GM21447 (cell line): ENCODE measurements at regions not wholly inside any gene's neighbourhood (a gene's known extent, or its start where the extent isn't known, plus 50 kb on each side); places are given as distances from the start of the nearest gene placed in this dataset.
"Not testable (repeated sequence)": the region's sequence is repeated elsewhere in the genome, so short reads cannot be mapped to it uniquely, and the experiment has no call there.

Experiments used
- ATAC-seq: cut with Tn5 transposase; IDR thresholded peaks from one replicate; pipeline ENCODE4 v1.9.1; 2021; ENCODE audit not compliant: unreplicated experiment

GRCh38 chr12:83971781-83972180 is 940.8 kb downstream of the SLC6A15 start:
- ATAC-seq, result no peak

GRCh38 chr12:83960767-83961166 is 951.8 kb downstream of the SLC6A15 start:
- no peak for ATAC-seq

GRCh38 chr12:83958997-83959396 is 953.6 kb downstream of the SLC6A15 start:
- ATAC-seq, result no peak

DNA sequence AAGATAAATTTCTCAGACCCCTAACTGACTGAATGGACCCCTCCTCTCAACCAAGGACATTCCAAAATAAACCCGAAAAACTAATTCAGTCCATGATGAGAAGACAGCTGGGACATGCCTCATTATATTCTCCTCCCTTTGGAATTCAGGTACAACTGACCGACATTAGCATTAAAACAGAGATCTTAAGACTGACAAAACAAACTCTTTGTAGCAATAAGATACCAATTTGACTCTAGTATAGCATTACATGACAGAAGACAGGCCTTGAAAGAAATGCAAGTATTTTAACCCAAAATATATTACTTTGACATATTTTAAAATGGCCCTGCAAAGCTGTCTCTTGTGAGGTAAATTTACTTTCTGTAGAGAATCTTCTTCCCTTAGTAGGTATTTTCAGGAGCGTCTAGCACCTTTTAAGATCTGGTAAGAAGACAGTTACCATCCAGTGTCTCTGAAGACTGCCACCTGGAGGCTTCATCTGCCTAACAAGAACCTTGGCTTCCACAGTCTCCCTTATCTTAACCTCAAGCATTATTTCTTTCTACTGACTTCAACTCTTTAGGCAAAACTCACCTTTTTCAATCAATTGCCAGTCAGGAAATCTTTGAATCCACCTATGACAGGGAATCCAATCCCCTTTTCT is 957.5 kb downstream of the SLC6A15 start:
- no peak for ATAC-seq

DNA sequence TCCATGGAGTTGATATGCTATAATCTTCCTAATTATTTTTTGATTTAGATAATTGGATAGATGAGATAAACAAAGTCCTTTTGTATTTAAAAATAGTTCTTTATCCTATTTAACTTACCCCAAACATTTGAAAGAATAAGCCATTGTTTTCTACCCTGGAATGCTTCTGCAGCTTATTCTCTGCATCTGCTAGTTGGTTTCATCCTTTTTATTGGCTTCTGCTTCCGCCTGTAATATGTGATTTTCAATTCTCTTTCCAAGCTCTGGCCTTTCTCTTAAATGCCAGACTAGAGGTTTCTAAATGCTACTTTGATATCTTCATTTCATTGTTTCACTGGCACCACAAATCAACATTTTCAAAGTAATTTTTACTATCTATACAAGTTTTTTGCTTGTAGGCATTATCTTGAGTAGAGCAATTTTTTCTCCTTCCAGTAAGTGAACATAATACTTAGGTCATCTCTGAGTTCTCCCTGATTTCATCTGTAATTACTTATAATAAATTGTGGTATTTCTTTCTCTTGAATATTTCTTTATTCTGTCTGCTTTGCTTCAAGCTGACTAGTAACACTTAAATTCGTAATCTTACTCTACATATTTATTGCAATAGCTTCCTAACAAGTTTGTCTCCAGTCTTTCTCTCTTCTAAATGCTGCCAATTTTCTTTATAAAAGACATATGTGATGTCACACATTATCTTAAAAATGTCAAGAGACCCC is 958.4 kb downstream of the SLC6A15 start:
- ATAC-seq, result no peak

- ATAC-seq, result no peak
Measured at GRCh38 chr12:83945871-83946270, 966.7 kb downstream of the SLC6A15 start.

- ATAC-seq, result no peak
Measured at GRCh38 chr12:83939718-83940117, 972.9 kb downstream of the SLC6A15 start.

- ATAC-seq, result no peak
Measured at GRCh38 chr12:83933615-83934014, 979.0 kb downstream of the SLC6A15 start.

DNA sequence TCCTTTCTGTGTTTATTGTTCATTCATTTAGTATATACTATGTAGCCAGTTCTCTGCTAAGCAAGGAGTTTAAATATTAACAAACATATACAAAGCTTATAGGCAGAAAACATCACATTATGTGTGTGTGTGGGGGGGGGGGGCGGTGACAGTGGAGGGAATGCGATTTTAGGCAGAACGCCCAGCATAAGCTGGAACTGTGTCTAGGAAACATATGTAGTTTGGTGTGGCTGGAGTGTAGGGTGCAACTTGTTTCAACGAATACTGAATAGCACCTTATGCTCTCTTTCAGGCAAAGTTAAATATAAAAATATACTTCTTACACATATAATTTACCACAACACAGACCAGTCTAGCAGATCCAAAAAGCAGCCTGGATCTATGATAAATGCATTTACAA is 980.6 kb downstream of the SLC6A15 start:
- no peak for ATAC-seq

- no peak for ATAC-seq
Measured at GRCh38 chr12:83931451-83931850, 981.1 kb downstream of the SLC6A15 start.

GRCh38 chr12:83929792-83930191 is 982.8 kb downstream of the SLC6A15 start:
- ATAC-seq, result not testable (repeated sequence)

DNA sequence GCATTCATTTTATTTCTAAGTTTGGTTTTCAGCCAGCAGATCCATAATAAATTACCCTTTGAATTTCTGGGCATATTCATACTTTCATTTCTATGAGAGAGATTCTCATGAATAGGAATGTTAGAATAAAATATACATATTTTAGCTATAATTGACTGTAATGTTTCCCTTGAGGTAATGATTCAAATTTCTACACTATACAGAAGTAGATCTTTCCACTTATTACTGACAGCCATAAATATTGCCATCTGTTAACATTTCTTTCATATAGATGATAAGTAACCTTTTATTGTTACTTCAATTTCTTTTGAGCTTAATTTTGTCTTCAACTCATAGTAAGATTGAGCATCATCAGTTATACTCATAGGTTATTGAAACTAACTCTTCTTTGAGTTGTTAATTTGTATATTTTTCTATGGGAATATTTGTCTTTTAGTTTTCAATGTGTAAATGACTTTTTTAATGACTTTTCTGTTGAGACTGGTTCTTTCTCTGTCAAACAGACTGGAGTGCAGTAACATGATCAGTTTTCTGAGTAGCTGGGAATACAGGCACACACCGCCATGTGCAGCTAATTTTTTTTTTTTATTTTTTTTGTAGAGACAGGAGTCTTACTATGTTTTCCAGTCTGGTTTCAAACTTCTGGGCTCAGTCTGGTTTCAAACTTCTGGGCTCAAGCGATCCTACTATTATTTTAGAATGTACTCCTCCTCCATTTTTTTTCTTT is 991.6 kb downstream of the SLC6A15 start:
- no peak for ATAC-seq

- ATAC-seq, result no peak
Measured at GRCh38 chr12:83919081-83919480, 993.5 kb downstream of the SLC6A15 start.

DNA sequence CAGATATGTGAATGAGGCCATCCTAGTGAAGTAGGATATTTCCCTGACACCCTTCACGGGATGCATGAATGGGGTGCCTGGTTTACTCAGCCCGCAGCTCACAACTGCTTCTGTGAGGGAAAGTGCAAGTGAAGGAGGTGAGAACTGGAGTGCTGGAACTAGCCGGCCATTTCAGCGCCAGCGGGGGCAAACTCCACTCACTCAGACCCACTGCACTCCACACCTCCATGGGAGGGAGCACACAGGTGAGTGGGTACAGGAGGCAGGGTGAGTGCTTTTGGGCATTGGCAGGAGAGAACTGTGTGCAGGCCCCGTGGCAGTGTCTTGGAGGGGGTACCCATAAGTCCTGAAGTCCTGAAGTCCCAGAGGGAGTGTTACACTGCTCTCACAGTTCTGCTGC is 1008.4 kb downstream of the SLC6A15 start:
- no peak for ATAC-seq

- no peak for ATAC-seq
Measured at GRCh38 chr12:83896416-83896815, 1016.2 kb downstream of the SLC6A15 start.

DNA sequence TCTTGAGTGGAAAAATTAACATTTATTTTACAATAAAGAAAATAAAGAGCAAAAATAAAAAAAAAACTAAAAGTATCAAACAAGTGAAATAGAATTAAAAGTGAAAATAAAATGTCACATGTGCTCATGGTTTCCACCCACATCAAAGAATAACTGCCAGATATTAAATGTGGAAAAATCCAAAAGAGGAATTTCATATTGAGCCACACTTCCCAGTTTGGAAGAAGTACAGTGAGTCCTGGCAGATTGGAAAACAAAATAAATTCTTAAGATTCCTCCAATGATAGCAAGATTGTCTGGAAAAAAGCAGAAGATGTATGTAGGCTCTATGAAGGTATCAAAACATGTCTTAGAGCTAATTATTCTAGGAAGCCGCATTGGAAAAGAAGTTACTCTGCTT is 1019.5 kb downstream of the SLC6A15 start:
- ATAC-seq, result no peak

GRCh38 chr12:83889745-83890144 is 1022.9 kb downstream of the SLC6A15 start:
- no peak for ATAC-seq

- no peak for ATAC-seq
Measured at GRCh38 chr12:83886479-83886878, 1026.1 kb downstream of the SLC6A15 start.

DNA sequence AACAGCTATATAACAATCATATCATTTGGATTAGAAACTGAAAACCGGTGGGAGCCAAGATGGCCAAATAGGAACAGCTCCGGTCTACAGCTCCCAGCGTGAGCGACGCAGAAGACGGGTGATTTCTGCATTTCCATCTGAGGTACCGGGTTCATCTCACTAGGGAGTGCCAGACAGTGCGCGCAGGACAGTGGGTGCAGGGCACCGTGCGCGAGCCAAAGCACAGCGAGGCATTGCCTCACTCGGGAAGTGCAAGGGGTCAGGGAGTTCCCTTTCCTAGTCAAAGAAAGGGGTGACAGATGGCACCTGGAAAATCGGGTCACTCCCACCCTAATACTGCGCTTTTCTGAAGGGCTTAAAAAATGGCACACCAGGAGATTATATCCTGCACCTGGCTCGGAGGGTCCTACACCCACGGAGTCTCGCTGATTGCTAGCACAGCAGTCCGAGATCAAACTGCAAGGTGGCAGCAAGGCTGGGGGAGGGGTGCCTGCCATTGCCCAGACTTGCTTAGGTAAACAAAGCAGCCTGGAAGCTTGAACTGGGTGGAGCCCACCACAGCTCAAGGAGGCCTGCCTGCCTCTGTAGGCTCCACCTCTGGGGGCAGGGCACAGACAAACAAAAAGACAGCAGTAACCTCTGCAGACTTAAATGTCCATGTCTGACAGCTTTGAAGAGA is 1041.5 kb downstream of the SLC6A15 start:
- ATAC-seq, result not testable (repeated sequence)

DNA sequence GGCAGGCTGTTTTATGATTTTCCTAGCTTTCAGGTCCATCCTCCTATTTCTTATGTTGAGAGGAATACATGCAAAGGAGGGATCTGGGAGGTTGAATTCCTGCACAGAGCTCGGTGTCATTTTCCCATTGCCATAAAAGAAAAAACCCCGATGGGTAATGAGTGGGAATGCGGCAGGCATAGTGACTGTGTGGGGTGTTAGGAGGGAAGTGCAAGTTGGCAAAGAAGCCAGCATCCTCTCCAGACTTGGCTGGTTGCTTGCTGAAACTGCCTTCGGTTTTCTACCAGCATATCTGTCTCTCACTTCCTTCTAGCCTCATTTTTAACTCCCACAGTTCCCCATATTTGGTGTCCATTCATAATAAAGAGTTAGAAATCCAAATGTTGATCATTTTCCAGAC is 1046.1 kb downstream of the SLC6A15 start:
- no peak for ATAC-seq

DNA sequence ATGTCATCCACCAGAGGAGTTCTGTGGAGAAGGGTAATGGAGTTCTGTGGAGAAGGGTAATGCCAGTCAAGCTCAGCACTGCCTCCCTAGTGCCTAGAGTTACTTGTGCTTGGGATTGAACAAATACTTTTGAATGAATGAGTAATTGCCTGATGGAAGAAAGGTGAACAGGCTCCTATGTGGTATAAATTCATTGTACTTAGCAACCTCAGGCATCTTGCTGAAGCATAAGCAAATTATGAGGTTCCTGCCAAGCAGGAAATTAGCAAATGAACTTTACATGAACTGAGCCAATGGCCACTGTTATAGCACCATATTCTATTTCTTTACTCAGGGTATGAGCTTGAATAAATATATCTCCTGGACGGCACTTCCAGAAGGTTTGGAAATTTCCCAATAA is 1047.2 kb downstream of the SLC6A15 start:
- ATAC-seq, result no peak

GRCh38 chr12:83864054-83864453 is 1048.5 kb downstream of the SLC6A15 start:
- no peak for ATAC-seq
